HepG2 (cell line): ENCODE measurements at regions not wholly inside any gene's neighbourhood (a gene's known extent, or its start where the extent isn't known, plus 50 kb on each side); places are given as distances from the start of the nearest gene placed in this dataset.

Experiments used
- ATAC-seq: fragments of 200-7000 bp; cut with Tn5 transposase; 3 replicates; pipeline ENCODE4 v1.9.1; 2020; ENCODE audit warnings: mild to moderate bottlenecking, moderate library complexity
- BruUV-seq: library from RNA; stranded (reverse); fragments of 400-500 nt; replicated peaks from 2 replicates; lab custom pipeline; 2021; lab: Mats Ljungman, UMichigan
- CTCF ChIA-PET: fragments of 300-600 bp; formaldehyde crosslinking; extraction: SDS; loops from one replicate; lab custom pipeline; 2021; ENCODE audit warnings: low total read pairs, inconsistent platforms, low intra/inter-chr PET ratio; lab: Yijun Ruan, JAX
- POLR2A ChIA-PET: fragments of 350-600 bp; sonication (Branson Sonifier 250); formaldehyde crosslinking; loops from one replicate; lab custom pipeline; 2020; ENCODE audit warnings: antibody characterized with exemption, inconsistent platforms; lab: Yijun Ruan, JAX
- DNase-seq: peaks from one replicate; pipeline ENCODE4 v3.0.0-alpha.2; 2015; ENCODE audit warnings: low spot score
- FAIRE-seq: peaks from 3 replicates; lab custom pipeline; 2011; peaks lifted over from hg19 to GRCh38; lab: Jason Lieb, UNC
- H2AFZ ChIP-seq: one replicate; pipeline ENCODE4 v1.6.1; 2011; ENCODE audit warnings: low read length, inconsistent platforms
- H3K27ac ChIP-seq: fragments of 300-600 bp; 3 replicates; pipeline ENCODE4 v1.8.0; 2011; ENCODE audit warnings: mixed run types, mild to moderate bottlenecking, mixed read lengths, low read length, inconsistent platforms; ENCODE audit not compliant: insufficient read depth; ENCODE audit errors: extremely low read length
- H3K27me3 ChIP-seq, 2 experiments: fragments of 200-600 bp in 1 of 2; 2 replicates in 1 of 2; 3 replicates in 1 of 2; pipeline versions ENCODE4 v1.6.0 to v1.8.0; 2011; ENCODE audit warnings: low read length in 2 of 2, mild to moderate bottlenecking in 2 of 2, moderate library complexity in 2 of 2, inconsistent platforms in 1 of 2; ENCODE audit not compliant: insufficient read depth in 2 of 2, control insufficient read depth in 1 of 2
- H3K36me3 ChIP-seq, 2 experiments: fragments of 200-600 bp in 1 of 2; replicated peaks in 1 of 2; 2 replicates in 1 of 2; 3 replicates in 1 of 2; pipeline versions ENCODE4 v1.5.1 to v1.8.0; 2011; ENCODE audit warnings: low read length in 2 of 2, inconsistent platforms in 1 of 2; ENCODE audit not compliant: insufficient read depth in 2 of 2, control insufficient read depth in 1 of 2
- H3K4me1 ChIP-seq: 2 replicates; pipeline ENCODE4 v1.5.1; 2012; ENCODE audit warnings: low read length, inconsistent platforms; ENCODE audit not compliant: insufficient read depth
- H3K4me2 ChIP-seq: 2 replicates; pipeline ENCODE4 v1.6.0; 2011; ENCODE audit warnings: low read depth, low read length, inconsistent platforms
- H3K4me3 ChIP-seq, 3 experiments: fragments of 200-600 bp in 1 of 3; sonication (generic), shearing (Covaris generic) in 1 of 3; replicated peaks in 1 of 3; 2 replicates each; pipeline ENCODE4 v1.5.1; 2011 to 2016; ENCODE audit warnings: low read length in 3 of 3, inconsistent platforms in 2 of 3, low read depth in 2 of 3, mild to moderate bottlenecking in 2 of 3, control low read depth in 1 of 3, mixed read lengths in 1 of 3; ENCODE audit not compliant: insufficient read depth in 1 of 3
- H3K79me2 ChIP-seq: one replicate; pipeline ENCODE4 v1.6.1; 2011; ENCODE audit warnings: low read length, inconsistent platforms; ENCODE audit not compliant: insufficient read depth
- H3K9ac ChIP-seq: 2 replicates; pipeline ENCODE4 v1.6.0; 2011; ENCODE audit warnings: mild to moderate bottlenecking, low read depth, low read length, inconsistent platforms; ENCODE audit not compliant: insufficient read depth
- H3K9me3 ChIP-seq: 2 replicates; pipeline ENCODE4 v1.5.1; 2012; ENCODE audit warnings: mild to moderate bottlenecking, low read length
- H4K20me1 ChIP-seq: 2 replicates; pipeline ENCODE4 v1.6.0; 2011; ENCODE audit warnings: inconsistent platforms, mild to moderate bottlenecking, low read length, moderate library complexity; ENCODE audit not compliant: insufficient read depth
- AHR ChIP-seq: IDR thresholded peaks from 2 replicates; pipeline ENCODE4 v1.6.1; 2018; ENCODE audit warnings: missing genetic modification reagents, missing compliant biosample characterization
- ATF7-NPFF ChIP-seq: sonication (generic); formaldehyde crosslinking; IDR thresholded peaks from 2 replicates; pipeline ENCODE4 v1.8.1; 2023; ENCODE audit warnings: mild to moderate bottlenecking, low read depth, missing genetic modification reagents, moderate library complexity
- CAMTA2 ChIP-seq: sonication (generic); formaldehyde crosslinking; IDR thresholded peaks from 2 replicates; pipeline ENCODE4 v1.4.0; 2020; ENCODE audit warnings: mild to moderate bottlenecking, missing genetic modification reagents, borderline replicate concordance
- GMEB2 ChIP-seq: IDR thresholded peaks from 2 replicates; pipeline ENCODE4 v1.6.1; 2016; ENCODE audit warnings: missing biosample characterization, missing genetic modification reagents, low read depth
- KLF11 ChIP-seq: IDR thresholded peaks from 2 replicates; pipeline ENCODE4 v1.6.1; 2016; ENCODE audit warnings: missing compliant biosample characterization
- MAF1 ChIP-seq: sonication (generic); formaldehyde crosslinking; IDR thresholded peaks from 2 replicates; pipeline ENCODE4 v1.5.0; 2020; ENCODE audit warnings: missing genetic modification reagents, borderline replicate concordance
- NFE2L1 ChIP-seq: sonication (generic); formaldehyde crosslinking; IDR thresholded peaks from 2 replicates; pipeline ENCODE4 v1.4.0; 2020; ENCODE audit warnings: missing genetic modification reagents, mild to moderate bottlenecking, borderline replicate concordance
- PHF5A ChIP-seq: IDR thresholded peaks from one replicate; pipeline ENCODE4 v1.6.1; 2018; ENCODE audit warnings: low read depth, missing genetic modification reagents; ENCODE audit not compliant: unreplicated experiment
- REST ChIP-seq, 2 experiments: IDR thresholded peaks; 2 replicates each; pipeline ENCODE4 v1.6.1; 2011 to 2012; ENCODE audit warnings: low read length in 2 of 2, borderline replicate concordance in 1 of 2, low read depth in 1 of 2, mild to moderate bottlenecking in 1 of 2, moderate library complexity in 1 of 2
- SP1 ChIP-seq, 2 experiments: fragments of 450-650 bp in 1 of 2; sonication (generic) in 1 of 2; formaldehyde crosslinking in 1 of 2; IDR thresholded peaks; 2 replicates each; pipeline versions ENCODE4 v1.4.0 to v1.6.1; 2016 to 2020; ENCODE audit warnings: missing genetic modification reagents in 1 of 2
- TRIM24 ChIP-seq: sonication (generic); formaldehyde crosslinking; IDR thresholded peaks from 2 replicates; pipeline ENCODE4 v1.8.0; 2022; ENCODE audit warnings: mild to moderate bottlenecking, missing genetic modification reagents
- U2AF1 ChIP-seq: fragments of 200-400 bp; formaldehyde crosslinking; optimal IDR thresholded peaks from 2 replicates; pipeline ENCODE3; 2017; ENCODE audit warnings: mild to moderate bottlenecking, low read depth, low read length
- ZNF180 ChIP-seq: sonication (generic); formaldehyde crosslinking; IDR thresholded peaks from 2 replicates; pipeline ENCODE4 v1.4.0; 2020; ENCODE audit warnings: low read depth, missing genetic modification reagents, borderline replicate concordance
- ZNF232 ChIP-seq: sonication (generic); formaldehyde crosslinking; IDR thresholded peaks from 2 replicates; pipeline ENCODE4 v1.4.0; 2020; ENCODE audit warnings: missing genetic modification reagents, borderline replicate concordance
- ZNF710 ChIP-seq: sonication (generic); formaldehyde crosslinking; IDR thresholded peaks from 2 replicates; pipeline ENCODE4 v1.5.0; 2020; ENCODE audit warnings: mild to moderate bottlenecking, missing genetic modification reagents, borderline replicate concordance
- ZSCAN25 ChIP-seq: sonication (generic); formaldehyde crosslinking; IDR thresholded peaks from 2 replicates; pipeline ENCODE4 v1.8.0; 2022; ENCODE audit warnings: mild to moderate bottlenecking, missing genetic modification reagents
- WGBS: methylation state at CpG from one replicate; pipeline ENCODE4 v1.1.6; 2017; ENCODE audit warnings: low lambda C conversion rate; 5-methylcytosine and 5-hydroxymethylcytosine counted together
- in situ Hi-C: cut with HindIII; loops from 2 replicates; pipeline ENCODE4 v1.10.0; 2017; ENCODE audit warnings: low pct_unique_long_range_greater_than_20kb; ENCODE audit not compliant: extremely low pct_ligation_motif_present
- intact Hi-C: fragments of 100-400 bp; cut with micrococcal nuclease; formaldehyde crosslinking; loops from one replicate; pipeline ENCODE4 v1.10.0; 2022; ENCODE audit not compliant: unreplicated experiment
- TF ChIP-seq, protein P1 (sequence below): fragments of 450-650 bp; IDR thresholded peaks from 2 replicates; pipeline ENCODE4 v1.6.1; 2017

DNA sequence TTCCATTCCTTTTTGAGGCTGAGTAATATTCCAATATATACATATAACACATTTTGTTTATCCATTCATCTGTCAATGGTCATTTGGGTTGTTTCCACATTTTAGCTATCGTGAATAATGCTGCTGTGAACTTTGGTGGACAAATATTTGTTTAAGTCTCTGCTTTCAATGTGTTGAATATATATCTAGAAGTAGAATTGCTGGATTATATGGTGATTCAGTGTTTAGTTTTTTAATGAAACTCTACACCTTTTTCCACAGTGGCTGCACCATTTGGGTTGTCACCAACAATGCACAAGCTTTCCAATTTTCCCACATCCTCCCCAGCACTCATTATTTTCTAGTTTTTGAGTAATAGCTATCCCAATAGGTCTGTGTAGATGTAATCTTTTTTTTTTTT, 69.5 kb downstream of the ACTBL2 start:
- FAIRE-seq = no peak
- no peak overlapping the region for H3K9ac ChIP-seq
- 0% methylated on average over 1 of the region's 1 CpG for WGBS
- no TSS peak for BruUV-seq
- in situ Hi-C loops (no loop called here), intact Hi-C loops (no loop called here)
- no peak for ATAC-seq
- H3K9me3 ChIP-seq = no peaks in the 10 kb centered on the region
- no peaks in the 10 kb centered on the region for H4K20me1 ChIP-seq
- H2AFZ ChIP-seq = no peak overlapping the region
- no peaks in the 10 kb centered on the region for H3K27me3 ChIP-seq
- no peak overlapping the region for H3K4me3 ChIP-seq
- ChIA-PET CTCF (no interaction called here), POLR2A (no interaction called here)
- DNase-seq = no peak
- H3K4me1 ChIP-seq = no peaks in the 10 kb centered on the region
- H3K36me3 ChIP-seq = no peaks in the 10 kb centered on the region
- H3K79me2 ChIP-seq = no peaks in the 10 kb centered on the region
- no peak overlapping the region for H3K27ac ChIP-seq
- no peak overlapping the region for H3K4me2 ChIP-seq
- TF ChIP-seq REST (IDR thresholded peaks at IDR 0.05; ENCODE audit: borderline replicate concordance in 1 of 2, low read depth in 1 of 2, low read length in 2 of 2) = no peak
- no peak for TF ChIP-seq ZNF710
- no peak for TF ChIP-seq ZNF232 (CRISPR knock-in tag)
- TF ChIP-seq ZNF180 (CRISPR knock-in tag) = no peak
- no peak for TF ChIP-seq ATF7-NPFF
- no peak for TF ChIP-seq PHF5A (CRISPR knock-in tag)
- TF ChIP-seq KLF11 (CRISPR knock-in tag) = no peak
- TF ChIP-seq TRIM24 = no peak
- TF ChIP-seq GMEB2 (CRISPR knock-in tag) = no peak
- TF ChIP-seq NFE2L1 (CRISPR knock-in tag) = no peak
- TF ChIP-seq ZSCAN25 (CRISPR knock-in tag) = no peak
- TF ChIP-seq U2AF1 = no peak
- no peak for TF ChIP-seq CAMTA2 (CRISPR knock-in tag)
- no peak for TF ChIP-seq MAF1
- no peak for TF ChIP-seq AHR (CRISPR knock-in tag)
- TF ChIP-seq SP1 (IDR thresholded peaks at IDR 0.05) = no peak
- no peak for TF ChIP-seq SP1 (CRISPR knock-in tag; IDR thresholded peaks at IDR 0.05)
- TF ChIP-seq, protein P1, sequence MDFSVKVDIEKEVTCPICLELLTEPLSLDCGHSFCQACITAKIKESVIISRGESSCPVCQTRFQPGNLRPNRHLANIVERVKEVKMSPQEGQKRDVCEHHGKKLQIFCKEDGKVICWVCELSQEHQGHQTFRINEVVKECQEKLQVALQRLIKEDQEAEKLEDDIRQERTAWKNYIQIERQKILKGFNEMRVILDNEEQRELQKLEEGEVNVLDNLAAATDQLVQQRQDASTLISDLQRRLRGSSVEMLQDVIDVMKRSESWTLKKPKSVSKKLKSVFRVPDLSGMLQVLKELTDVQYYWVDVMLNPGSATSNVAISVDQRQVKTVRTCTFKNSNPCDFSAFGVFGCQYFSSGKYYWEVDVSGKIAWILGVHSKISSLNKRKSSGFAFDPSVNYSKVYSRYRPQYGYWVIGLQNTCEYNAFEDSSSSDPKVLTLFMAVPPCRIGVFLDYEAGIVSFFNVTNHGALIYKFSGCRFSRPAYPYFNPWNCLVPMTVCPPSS = no peak
